ENCODE measurements at regions not wholly inside any gene's neighbourhood (a gene's known extent, or its start where the extent isn't known, plus 50 kb on each side); places are given as distances from the start of the nearest gene placed in this dataset.
"Not testable (repeated sequence)": the region's sequence is repeated elsewhere in the genome, so short reads cannot be mapped to it uniquely, and the experiment has no call there.

DNA sequence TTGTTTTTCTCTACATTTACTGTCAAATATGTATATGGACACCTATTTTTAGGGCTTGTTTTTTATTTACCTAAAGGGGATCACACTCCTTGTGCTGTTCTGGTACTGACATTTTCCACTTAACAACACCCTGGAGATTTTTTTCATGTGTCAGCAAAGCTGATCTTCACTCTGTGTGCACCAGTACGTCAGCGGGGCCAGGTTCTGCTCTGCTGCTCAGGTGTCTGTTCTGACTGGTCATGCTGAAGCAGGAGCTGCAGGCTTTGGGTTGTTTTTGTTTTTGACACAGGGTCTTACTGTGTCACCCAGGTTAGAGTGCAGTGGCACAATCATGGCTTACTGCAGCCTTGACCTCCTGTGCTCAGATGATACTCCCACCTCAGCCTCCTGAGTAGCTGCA lies 81.9 kb upstream of the CCND2 start:
- DNase-seq (ENCODE audit: low read depth) = no peak

DNA sequence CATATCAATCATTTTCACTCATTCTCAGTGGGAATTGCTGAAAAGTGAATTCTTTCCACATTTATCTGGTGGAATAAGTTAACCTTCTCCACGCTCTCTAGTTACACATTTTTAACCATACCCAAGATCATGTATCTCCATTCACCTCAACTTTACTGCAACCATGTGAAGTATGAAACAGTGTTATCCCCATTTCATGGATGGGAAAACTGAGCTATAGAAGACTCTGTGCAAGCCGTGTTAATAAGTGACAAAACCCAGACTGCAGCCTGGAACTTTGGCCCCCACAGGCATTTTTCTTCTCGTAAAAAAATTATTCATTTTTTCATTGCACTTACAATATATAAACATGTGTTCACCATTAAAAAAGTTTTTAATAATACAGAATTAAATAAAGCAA lies 82.4 kb upstream of the CCND2 start:
- no peak for DNase-seq (ENCODE audit: low read depth)

DNA sequence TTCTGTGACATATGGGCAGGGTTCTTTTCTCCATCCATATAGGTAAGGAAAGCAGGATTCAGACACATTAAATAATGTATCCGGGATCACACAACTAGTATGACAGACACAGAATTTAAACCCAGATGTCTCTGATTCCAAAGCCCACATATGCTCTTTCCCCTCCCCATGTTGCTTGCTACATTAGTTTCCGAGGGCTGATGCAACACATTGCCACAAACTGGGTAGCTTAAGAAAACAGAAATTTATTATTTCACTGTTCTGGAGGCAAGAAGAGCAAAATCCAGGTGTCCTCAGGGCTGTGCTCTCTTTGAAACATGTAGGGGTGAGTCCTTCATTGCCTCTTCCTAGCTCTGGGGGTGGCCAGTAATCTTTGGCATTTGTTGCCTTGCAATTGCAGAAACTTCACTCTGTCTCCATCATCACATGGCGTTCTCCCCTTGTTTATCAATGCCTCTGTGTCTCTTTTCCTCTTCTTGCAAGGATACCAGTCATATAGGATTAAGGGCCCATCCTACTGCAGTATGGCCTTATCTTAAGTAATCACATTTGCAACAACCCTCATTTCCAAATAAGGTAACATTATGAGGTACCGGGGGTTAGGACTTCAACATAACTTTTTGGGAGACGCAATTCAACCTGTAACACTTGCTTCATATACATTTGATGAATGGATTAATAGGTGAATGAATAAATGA lies 83.0 kb upstream of the CCND2 start:
- no peak for DNase-seq (ENCODE audit: low read depth)

DNA sequence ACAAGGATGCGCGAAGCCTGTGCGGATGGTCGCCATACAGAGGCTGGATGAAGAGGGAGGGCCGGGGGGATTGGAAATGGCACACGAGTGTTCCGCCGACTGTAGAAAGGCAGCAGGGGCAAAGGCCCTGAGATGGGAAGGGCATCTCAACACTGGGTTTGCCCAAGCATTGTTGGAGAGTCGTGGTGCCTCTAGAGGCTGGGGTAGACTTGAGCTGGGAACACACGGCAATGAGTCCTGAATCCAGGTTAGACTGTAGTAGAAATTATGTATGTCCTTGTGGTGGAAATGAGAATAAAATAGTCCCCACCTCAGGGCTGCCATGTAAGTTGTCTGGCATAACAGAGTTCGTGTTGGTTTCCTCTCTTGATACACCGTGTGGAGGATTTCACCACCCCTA lies 83.8 kb upstream of the CCND2 start:
- DNase-seq (ENCODE audit: low read depth) = no peak

DNA sequence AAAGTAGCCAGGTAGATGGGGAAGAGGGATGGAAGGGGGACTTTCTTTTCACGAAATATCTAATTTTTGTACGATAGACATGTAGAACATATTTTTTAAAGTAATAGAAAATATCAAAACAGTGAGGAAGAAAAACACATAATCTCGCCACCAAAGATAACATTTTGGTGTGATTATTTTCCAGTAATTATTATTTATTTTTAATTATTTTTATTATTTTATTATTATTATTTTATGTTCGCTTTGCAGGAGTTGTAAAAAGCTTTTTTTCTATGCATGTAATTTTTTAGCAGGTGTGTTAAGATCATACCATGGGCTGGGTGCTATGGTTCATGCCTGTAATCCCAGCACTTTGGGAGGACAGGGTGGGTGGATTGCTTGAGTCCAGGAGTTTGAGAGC lies 85.6 kb upstream of the CCND2 start:
- no peak for DNase-seq (ENCODE audit: low read depth)

DNA sequence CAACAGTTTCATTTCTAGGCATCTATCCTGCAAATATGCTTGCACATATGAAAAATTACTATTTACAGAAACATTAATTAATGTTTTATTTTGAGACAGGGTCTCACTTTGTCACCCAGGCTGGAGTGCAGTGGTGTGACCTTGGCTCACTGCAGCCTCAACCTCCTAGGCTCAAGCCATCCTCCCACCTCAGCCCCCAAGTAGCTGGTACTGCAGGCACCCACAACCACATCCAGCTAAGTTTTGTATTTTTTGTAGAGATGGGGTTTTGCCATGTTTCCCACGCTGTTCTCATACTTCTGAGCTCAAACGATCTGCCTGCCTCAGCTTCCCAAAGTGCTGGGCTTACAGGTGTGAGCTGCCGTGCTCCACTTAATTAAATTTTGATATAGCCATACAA lies 86.2 kb upstream of the CCND2 start:
- DNase-seq (ENCODE audit: low read depth) = not testable (repeated sequence)

DNA sequence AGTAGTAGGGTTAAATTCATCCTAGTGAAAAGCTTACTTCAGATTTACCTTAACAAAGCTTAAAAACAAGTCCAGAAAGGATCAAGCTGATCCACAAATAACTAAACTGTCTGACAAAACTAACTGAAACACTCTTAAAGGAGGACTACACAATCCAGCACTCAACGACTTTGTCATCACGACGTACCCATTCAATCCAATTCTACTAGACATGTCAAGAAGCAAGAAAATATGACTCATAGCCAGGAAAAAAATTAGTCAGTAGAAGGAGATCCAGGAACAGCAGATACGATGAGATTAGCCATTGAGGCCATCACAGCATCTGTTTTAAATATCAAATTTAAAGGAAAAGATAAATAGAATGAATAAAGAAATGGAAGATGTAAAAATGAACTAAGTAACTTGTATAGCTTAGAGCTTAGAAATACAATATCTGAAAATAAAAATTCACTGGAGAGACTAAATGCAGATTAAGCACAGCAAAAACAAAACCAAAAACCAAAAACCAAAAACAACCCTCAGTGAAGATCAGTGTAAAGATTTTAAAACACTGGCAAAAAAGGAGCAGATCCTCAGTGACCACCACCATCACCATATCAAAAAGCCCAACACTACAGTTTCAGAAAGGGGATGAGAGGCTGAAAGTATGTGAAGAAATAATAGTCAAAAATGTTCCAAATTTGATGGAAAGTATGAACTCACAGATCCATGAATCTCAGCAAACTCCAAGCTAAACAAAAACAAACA lies 95.0 kb upstream of the CCND2 start:
- DNase-seq (ENCODE audit: low read depth) = no peak

DNA sequence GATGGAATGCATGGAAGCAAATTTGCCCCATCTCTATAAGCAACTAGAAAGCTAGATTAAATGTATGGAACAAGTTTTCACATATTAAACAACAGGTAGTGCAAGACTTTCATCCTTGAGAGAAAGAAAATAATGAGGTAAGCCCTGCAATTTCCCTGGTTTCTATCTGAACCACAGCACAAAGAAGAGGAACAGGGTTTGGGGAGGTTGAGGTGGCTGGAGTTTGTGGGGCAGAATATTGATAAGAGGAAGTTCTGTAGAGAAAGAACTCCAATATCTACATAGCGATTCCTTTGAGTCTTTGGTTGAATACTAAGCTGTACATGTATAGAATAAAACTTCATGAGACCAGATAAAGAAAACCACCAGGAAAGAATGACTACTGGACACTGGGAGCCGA lies 96.3 kb upstream of the CCND2 start:
- no peak for DNase-seq (ENCODE audit: low read depth)

DNA sequence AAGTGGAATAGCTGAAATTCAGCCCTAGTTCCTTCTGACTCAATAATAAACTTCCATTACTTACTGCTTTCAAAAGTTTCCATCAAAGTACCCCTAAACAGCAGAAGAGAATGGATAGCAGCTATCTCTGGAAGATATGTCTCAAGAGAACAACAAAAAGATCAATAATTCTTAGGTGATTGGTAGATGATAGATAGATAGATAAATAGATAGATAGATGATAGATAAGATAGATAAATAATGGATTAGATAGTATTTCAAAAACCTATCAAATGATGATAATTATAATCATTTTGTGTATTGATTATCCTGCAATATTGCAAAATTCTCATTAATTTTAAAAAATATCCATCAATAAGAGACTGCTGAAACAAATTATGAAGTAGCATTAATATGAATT lies 97.4 kb upstream of the CCND2 start:
- no peak for DNase-seq (ENCODE audit: low read depth)

DNA sequence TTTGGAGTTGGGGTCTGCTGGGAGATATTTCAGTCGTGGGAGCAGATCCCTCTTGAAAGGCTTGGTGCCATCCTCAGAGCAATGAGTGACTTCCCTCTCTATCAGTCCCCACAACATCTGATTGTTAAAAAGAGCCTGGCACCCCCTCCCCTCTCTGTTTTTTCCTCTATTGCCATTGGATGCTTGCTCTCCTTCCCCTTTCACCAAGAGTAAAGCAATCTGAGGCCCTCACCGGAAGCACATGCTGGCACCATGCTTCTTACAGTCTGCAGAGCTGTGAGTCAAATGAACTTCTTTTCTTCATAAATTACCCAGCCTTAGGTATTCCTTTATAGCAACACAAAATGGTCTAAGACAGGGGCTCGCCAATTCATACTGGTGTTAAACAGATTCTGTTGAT lies 99.1 kb upstream of the CCND2 start:
- DNase-seq (ENCODE audit: low read depth) = no peak

DNA sequence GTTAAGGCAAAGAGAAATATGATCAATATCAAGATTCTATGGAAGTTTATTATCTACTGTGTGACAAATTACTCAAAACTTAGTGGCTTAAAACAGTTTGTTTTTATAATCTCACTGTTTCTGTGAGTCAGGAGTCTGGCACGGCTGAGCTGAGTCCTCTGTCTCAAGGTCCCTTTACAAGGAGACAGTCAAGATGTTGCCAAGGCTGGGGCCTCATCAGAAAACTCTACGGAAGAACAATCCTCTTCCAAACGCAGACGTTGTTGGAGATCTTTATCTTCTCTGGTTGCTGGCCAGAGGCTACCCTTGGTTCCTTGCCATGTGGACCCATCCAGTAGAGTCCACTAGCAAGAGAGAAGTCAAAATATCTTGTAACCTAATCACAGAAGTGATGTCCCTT lies 100.6 kb upstream of the CCND2 start:
- no peak for DNase-seq (ENCODE audit: low read depth)

DNA sequence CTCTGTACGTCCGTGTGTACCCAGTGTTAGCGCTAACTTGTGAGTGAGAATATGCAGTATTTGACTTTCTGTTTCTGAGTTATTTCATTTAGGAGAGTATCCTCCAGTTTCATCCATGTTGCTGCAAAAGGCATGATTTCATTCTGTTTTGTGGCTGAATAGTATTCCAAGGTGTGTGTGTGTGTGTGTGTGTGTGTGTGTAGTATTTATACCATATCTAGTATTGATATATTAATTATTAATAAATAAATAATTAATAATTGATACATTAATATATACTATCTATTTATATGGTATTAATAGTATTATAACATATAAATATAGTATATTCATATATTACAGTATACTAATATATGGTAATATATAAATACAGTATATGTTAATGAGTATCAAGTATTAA lies 101.8 kb upstream of the CCND2 start:
- DNase-seq (ENCODE audit: low read depth) = no peak

DNA sequence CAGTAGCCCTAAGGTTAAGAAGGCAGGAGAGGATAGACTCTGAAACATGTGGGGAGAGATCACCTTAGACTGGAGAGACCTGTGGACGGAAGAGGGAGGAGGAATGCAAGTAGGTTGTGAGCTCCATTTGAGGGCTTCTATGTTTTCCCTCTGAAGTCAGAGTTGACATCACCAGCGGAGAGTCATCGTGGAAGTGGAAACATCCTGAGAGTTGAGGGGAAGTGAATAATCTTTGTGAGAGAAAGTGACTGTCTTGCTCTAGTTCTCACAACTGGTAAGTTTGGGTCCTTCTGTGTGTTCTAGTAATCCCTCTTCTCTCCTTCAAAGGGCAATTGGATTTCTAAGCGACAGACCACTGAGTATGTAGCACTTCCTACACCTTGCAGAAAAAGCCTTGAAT lies 103.6 kb upstream of the CCND2 start:
- DNase-seq (ENCODE audit: low read depth) = no peak

DNA sequence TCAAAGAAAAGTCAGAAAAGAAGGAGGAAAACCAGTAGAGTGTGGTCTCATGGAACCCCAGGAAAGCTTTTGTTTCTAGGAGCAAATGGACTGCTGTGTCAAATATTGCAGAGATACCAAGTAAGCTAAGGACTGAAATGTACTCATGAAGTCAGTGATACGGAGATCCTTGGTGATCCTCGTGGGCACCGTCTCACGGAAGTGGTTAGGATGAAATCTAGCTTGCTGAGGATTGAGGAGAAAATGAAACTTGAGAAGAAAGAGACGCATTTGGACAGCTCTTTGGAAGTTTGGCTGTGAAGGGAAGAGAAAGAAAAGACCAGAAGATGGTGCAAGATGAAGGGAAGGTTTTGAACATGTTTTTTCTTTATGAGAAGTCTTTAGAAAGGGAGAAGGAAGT lies 104.0 kb upstream of the CCND2 start:
- no peak for DNase-seq (ENCODE audit: low read depth)

DNA sequence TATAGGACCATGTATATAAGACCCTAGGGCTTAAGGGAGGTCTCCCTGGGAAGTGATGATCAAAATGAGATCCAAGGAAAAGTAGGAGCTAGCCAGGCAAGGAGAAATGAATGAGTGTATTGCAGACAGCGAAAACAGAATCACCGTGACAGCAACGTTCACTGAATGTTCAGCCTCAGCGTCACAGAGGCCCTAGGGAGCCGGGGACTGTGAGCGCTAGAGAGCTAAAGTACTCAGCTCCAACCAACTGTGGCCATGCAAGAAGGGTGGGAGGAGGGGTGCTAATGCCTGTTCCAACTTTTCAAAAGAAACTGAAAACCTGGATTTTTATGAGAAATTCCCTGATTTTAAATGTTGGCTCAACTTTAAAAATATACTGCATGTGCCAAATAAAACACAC lies 105.5 kb upstream of the CCND2 start:
- DNase-seq (ENCODE audit: low read depth) = no peak

DNA sequence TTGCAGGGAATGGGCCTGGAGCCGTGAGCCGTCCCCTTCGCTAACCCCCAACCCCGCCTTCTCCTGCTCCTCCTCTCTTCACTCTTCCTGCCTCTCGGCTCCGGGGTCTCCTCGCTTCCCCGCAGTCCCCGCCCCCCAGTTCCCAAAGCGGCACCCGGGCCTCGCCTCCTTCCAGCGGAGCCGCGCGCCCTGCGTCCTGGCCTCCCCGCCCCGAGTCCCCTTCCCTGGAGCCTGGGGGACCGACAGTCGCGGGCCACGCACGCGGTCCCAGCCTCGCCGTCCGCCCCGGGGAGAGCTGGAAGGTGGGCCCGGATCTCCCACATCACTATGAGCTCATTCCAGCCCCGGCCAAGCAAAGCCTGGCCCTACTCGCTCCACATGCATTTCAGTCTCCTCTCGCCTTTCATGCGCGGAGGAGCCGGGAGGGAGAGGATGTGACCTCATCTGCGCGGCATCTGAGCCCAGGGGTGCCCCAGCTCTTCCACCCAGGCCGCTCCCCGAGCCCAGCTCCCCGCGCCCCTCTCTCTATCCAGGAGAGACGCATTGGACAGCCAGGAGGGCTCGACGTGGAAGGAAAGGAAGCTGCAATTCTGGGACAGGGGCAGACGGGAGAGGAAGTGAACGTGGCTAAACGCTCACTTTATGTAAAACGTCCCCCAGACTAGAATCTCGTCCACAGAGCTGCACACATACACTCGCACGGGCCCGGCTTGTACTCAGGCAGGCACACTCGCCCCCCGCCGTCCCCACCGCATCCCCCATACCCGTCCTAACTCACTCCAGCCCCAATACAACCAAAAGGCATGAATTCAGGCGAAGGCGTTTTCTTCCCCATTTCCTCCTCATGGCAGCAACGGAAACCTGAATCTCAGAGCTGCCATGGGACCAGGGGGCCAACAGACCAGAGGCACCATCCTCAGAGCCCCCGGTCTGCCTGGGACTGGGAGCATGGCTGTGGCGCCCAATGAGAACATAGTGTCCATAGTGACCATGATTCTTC lies 108.7 kb upstream of the CCND2 start:
- no peak for DNase-seq (ENCODE audit: low read depth)

DNA sequence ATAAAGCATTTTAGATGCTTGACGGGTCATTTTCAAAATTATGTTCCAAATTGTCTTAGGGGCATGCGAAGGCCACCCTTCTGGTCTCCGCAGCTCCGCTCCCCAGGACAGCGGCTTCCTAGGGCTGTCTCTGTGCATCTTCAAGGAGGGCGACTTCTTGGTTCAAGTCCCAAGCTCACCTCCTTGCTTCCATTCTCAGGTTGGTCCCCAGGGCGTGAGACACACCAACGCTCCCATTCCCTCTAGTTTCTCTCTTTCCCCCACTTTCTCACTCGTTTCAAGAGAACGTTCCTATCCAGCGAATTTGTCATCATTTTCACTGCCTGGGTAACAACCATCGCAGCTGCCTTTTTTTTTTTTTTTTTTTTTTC lies 109.4 kb upstream of the CCND2 start:
- DNase-seq (ENCODE audit: low read depth) = no peak

DNA sequence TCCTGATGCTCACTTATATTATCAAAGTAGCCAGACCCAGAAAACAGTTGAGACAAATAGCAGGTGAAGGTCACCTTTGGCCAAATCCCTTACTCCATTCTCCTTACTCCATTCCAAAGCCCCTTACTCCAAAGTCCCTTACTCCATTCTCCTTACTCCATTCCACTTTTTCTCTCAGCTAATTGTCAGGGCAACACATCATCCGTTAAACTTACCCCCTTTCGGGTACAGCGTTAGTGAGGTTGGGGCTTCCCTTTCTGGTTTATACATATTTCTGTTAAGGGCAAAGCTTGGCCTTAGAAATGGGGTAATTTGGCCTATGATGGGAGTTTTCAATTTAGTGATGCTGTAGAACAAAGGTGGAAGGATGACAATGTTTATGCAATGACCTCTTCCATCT lies 111.8 kb upstream of the CCND2 start:
- no peak for DNase-seq (ENCODE audit: low read depth)

DNA sequence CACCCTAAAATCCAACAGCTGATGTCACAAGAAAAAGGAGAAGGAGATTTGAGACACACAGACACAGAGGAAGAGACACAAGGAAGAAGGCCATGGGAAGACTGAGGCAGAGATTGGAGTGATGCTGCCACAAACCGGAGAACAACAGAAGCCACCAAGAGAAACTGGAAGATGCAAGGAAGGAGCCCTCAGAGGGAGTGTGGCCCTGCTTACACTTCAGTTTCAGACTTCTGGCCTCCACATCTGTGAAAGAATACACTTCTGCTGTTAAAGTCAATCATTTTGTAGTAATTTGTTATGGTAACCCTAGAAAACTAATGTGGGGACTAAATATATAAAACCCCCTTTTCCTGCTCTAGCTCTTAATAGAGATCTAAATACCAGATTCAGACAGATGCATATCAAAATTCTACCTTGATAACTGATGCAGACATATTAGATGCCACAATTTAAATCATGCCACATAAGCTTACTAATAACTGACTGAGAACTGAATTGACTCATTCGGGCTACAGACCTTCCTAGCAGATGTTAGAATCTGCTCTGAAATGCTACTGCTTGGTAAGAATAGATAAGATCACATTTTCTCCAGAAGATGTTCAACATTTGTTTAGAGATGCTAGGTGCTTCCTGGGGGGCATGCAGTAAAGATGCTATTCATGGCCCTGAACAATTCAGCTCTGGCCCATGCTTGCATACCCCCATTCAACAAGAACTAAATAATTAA lies 113.1 kb upstream of the CCND2 start:
- DNase-seq (ENCODE audit: low read depth) = no peak

DNA sequence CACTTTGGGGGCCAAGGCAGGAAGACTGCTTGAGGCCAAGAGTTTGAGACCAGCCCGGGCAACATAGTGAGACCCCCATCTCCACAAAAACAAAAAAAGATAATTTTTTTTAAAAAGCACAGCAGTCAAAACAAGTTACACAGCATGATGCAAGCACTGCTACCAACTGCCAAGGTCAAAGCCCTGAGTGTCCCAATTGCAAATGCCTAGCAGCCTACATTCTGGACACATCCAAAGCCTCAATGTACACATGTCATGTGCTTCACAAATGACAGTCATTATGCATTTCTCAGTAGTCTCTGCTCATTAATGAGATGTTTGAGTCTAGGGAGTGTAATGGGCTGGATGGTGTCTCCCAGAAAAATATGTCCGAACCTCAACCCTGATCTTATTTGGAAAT lies 113.7 kb upstream of the CCND2 start:
- no peak for DNase-seq (ENCODE audit: low read depth)

DNA sequence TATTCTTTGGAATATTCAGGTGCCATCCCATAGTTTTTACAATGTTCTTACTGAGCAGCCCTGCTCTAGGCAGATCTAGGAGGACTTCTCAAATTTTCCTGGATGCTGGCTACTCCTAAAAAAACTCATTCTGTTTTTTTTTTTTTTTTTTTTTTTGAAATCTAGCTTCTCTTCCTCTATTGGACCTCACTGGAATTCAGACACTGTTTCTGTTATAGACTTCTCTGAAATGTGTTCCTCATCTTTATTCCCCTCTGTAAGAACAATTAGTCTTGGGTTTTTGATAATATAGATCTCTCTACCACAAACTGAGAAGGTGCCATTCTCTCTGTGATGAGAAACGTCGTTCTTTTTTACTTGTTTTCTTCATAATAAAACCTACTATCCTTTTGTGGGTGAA lies 115.3 kb upstream of the CCND2 start:
- no peak for DNase-seq (ENCODE audit: low read depth)

DNA sequence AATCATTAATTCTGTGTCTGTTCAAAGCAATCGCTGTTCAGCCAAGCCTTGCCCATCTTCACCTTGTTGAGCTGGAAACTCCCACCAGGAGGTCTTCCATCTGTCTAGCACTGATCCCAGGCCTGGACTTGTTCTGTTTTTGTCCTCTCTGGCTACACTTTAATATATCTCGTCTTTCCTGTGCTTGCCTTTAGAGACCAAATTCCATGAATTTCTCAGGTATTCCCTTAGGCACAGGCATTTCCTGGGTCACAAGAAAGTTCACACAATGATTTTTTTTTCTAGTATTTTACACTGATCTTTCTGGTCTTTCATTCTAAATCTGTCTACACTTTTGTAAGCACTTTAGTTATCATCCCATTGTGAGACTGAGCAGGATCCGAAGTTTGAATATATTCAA lies 116.4 kb upstream of the CCND2 start:
- DNase-seq (ENCODE audit: low read depth) = no peak
